ENCODE measurements at regions not wholly inside any gene's neighbourhood (a gene's known extent, or its start where the extent isn't known, plus 50 kb on each side); places are given as distances from the start of the nearest gene placed in this dataset.

GRCh38 chr6:40733770-40734396 lies 146.7 kb upstream of the LRFN2 start:
- CTCF ChIA-PET, result no interaction called here
- no TSS peak for BruUV-seq (replicated peaks)
- POLR2A ChIA-PET (ENCODE audit: low non-redundant PET), result no interaction called here
- intact Hi-C loops (cut with micrococcal nuclease; ENCODE audit: unreplicated experiment), result no loop called here
- Histone ChIP-seq H3K27me3 (replicated peaks; ENCODE audit: insufficient read depth, low read depth, low read length, poor library complexity) (no peaks in the 10 kb centered on the region), H3K27ac (ENCODE audit: low read depth, low read length, poor library complexity, severe bottlenecking) (no peak overlapping the region), H3K36me3 (ENCODE audit: insufficient read depth, low read length, poor library complexity, severe bottlenecking) (no peaks in the 10 kb centered on the region), H3K4me3 (ENCODE audit: low read depth, low read length, poor library complexity, severe bottlenecking) (no peak overlapping the region), H3K4me1 (ENCODE audit: insufficient read depth, low read length, poor library complexity, severe bottlenecking) (peaks cover 7% of the 10 kb centered on the region), H3K9me3 (ENCODE audit: low read depth, low read length, poor library complexity, severe bottlenecking) (no peaks in the 10 kb centered on the region)
- no peak for TF ChIP-seq CTCF (conservative IDR thresholded peaks at IDR 0.05; ENCODE audit: low read depth, low read length)
- no peak for TF ChIP-seq EZH2 (IDR thresholded peaks at IDR 0.05; ENCODE audit: borderline replicate concordance, low read depth, low read length, poor library complexity, severe bottlenecking)
- DNase-seq (ENCODE audit: low spot score), result no peak

GRCh38 chr6:40733290-40733689 lies 146.1 kb upstream of the LRFN2 start:
- ChIA-PET CTCF (no interaction called here), POLR2A (ENCODE audit: low non-redundant PET) (no interaction called here)
- DNase-seq (ENCODE audit: low spot score), result peak; percentile 19
- no peaks in the 10 kb centered on the region for H3K36me3 ChIP-seq (ENCODE audit: insufficient read depth, low read length, poor library complexity, severe bottlenecking)
- peaks cover 2% of the 10 kb centered on the region for H3K4me1 ChIP-seq (ENCODE audit: insufficient read depth, low read length, poor library complexity, severe bottlenecking)
- intact Hi-C loops (cut with micrococcal nuclease; ENCODE audit: unreplicated experiment), result no loop called here
- BruUV-seq (replicated peaks), result no TSS peak
- H3K27ac ChIP-seq (ENCODE audit: low read depth, low read length, poor library complexity, severe bottlenecking), result no peak overlapping the region
- no peaks in the 10 kb centered on the region for H3K9me3 ChIP-seq (ENCODE audit: low read depth, low read length, poor library complexity, severe bottlenecking)
- H3K27me3 ChIP-seq (replicated peaks; ENCODE audit: insufficient read depth, low read depth, low read length, poor library complexity), result no peaks in the 10 kb centered on the region
- no peak for TF ChIP-seq EZH2 (IDR thresholded peaks at IDR 0.05; ENCODE audit: borderline replicate concordance, low read depth, low read length, poor library complexity, severe bottlenecking)
- TF ChIP-seq CTCF (conservative IDR thresholded peaks at IDR 0.05; ENCODE audit: low read depth, low read length), result no peak
- no peak overlapping the region for H3K4me3 ChIP-seq (ENCODE audit: low read depth, low read length, poor library complexity, severe bottlenecking)

- H3K27me3 ChIP-seq (replicated peaks; ENCODE audit: insufficient read depth, low read depth, low read length, poor library complexity), result no peaks in the 10 kb centered on the region
- H3K27ac ChIP-seq (ENCODE audit: low read depth, low read length, poor library complexity, severe bottlenecking), result no peak overlapping the region
- no peak for TF ChIP-seq CTCF (conservative IDR thresholded peaks at IDR 0.05; ENCODE audit: low read depth, low read length)
- TF ChIP-seq EZH2 (IDR thresholded peaks at IDR 0.05; ENCODE audit: borderline replicate concordance, low read depth, low read length, poor library complexity, severe bottlenecking), result no peak
- H3K4me3 ChIP-seq (ENCODE audit: low read depth, low read length, poor library complexity, severe bottlenecking), result no peak overlapping the region
- no peak for DNase-seq (ENCODE audit: low spot score)
- ChIA-PET POLR2A (ENCODE audit: low non-redundant PET) (no interaction called here), CTCF (no interaction called here)
- no peaks in the 10 kb centered on the region for H3K9me3 ChIP-seq (ENCODE audit: low read depth, low read length, poor library complexity, severe bottlenecking)
- no peaks in the 10 kb centered on the region for H3K36me3 ChIP-seq (ENCODE audit: insufficient read depth, low read length, poor library complexity, severe bottlenecking)
- no TSS peak for BruUV-seq (replicated peaks)
- intact Hi-C loops (cut with micrococcal nuclease; ENCODE audit: unreplicated experiment), result no loop called here
- H3K4me1 ChIP-seq (ENCODE audit: insufficient read depth, low read length, poor library complexity, severe bottlenecking), result no peaks in the 10 kb centered on the region
Measured at GRCh38 chr6:40732878-40733277, 145.7 kb upstream of the LRFN2 start.
